CD4-positive, alpha-beta memory T cell (primary cell): ENCODE measurements at regions not wholly inside any gene's neighbourhood (a gene's known extent, or its start where the extent isn't known, plus 50 kb on each side); places are given as distances from the start of the nearest gene placed in this dataset.

Experiments used
- CTCF ChIA-PET: fragments of 350-600 bp; sonication (Branson Sonifier 250); formaldehyde crosslinking; loops from one replicate; lab custom pipeline; 2021; ENCODE audit warnings: inconsistent platforms; ENCODE audit not compliant: partially characterized antibody; lab: Charles Lee
- POLR2A ChIA-PET: fragments of 350-600 bp; sonication (Branson Sonifier 250); formaldehyde crosslinking; loops from one replicate; lab custom pipeline; 2021; ENCODE audit not compliant: partially characterized antibody; lab: Charles Lee
- DNase-seq, 5 donors: peaks; one replicate each; pipeline versions ENCODE4 v3.0.0 to v3.0.0-alpha.2; 2020 to 2022; ENCODE audit warnings: mixed read lengths in 1 of 5
- H3K27ac ChIP-seq: one replicate; pipeline ENCODE4 v1.7.0; 2013; ENCODE audit warnings: low read depth, low read length
- H3K27me3 ChIP-seq: 2 replicates; pipeline ENCODE4 v1.7.0; 2013; ENCODE audit warnings: mild to moderate bottlenecking, low read length, moderate library complexity; ENCODE audit not compliant: insufficient read depth
- H3K36me3 ChIP-seq: 2 replicates; pipeline ENCODE4 v1.7.0; 2013; ENCODE audit warnings: mild to moderate bottlenecking, low read length, moderate library complexity; ENCODE audit not compliant: insufficient read depth
- H3K4me1 ChIP-seq: 2 replicates; pipeline ENCODE4 v1.7.0; 2013; ENCODE audit warnings: mild to moderate bottlenecking, low read length, moderate library complexity; ENCODE audit not compliant: insufficient read depth
- H3K4me3 ChIP-seq, 2 donors: one replicate each; pipeline ENCODE4 v1.7.0; 2013; ENCODE audit warnings: low read length in 2 of 2, mild to moderate bottlenecking in 1 of 2
- H3K9me3 ChIP-seq, 2 donors: one replicate each; pipeline ENCODE4 v1.7.0; 2013; ENCODE audit warnings: low read length in 2 of 2, control low read depth in 1 of 2; ENCODE audit not compliant: control insufficient read depth in 1 of 2
- H3K27ac Mint-ChIP-seq, 7 donors: one replicate each; pipeline ENCODE4 v1.8.0; 2020 to 2021; ENCODE audit warnings: mixed read lengths in 7 of 7, mild to moderate bottlenecking in 6 of 7, inconsistent platforms in 3 of 7, moderate library complexity in 3 of 7
- H3K27me3 Mint-ChIP-seq, 2 donors: one replicate each; pipeline ENCODE4 v1.8.0; 2020 to 2021; ENCODE audit warnings: mixed read lengths in 2 of 2
- H3K36me3 Mint-ChIP-seq, 2 donors: one replicate each; pipeline ENCODE4 v1.8.0; 2020 to 2021; ENCODE audit warnings: mixed read lengths in 2 of 2, inconsistent platforms in 1 of 2, mild to moderate bottlenecking in 1 of 2
- H3K4me1 Mint-ChIP-seq, 4 donors: one replicate each; pipeline ENCODE4 v1.8.0; 2020 to 2021; ENCODE audit warnings: mixed read lengths in 4 of 4, mild to moderate bottlenecking in 1 of 4
- H3K4me3 Mint-ChIP-seq, 8 donors: one replicate each; pipeline ENCODE4 v1.8.0; 2020 to 2021; ENCODE audit warnings: mixed read lengths in 8 of 8, mild to moderate bottlenecking in 7 of 8, moderate library complexity in 6 of 8, inconsistent platforms in 3 of 8
- H3K9me3 Mint-ChIP-seq, 8 donors: one replicate each; pipeline ENCODE4 v1.8.0; 2020 to 2021; ENCODE audit warnings: mixed read lengths in 8 of 8, mild to moderate bottlenecking in 5 of 8, inconsistent platforms in 3 of 8, moderate library complexity in 1 of 8
- intact Hi-C: fragments of 100-400 bp; cut with micrococcal nuclease; formaldehyde crosslinking; loops from one replicate; pipeline ENCODE4 v1.15.1; 2023

- no peak overlapping the region for H3K27ac ChIP-seq
- ChIA-PET CTCF (no interaction called here), POLR2A (no interaction called here)
- no peaks in the 10 kb centered on the region for H3K36me3 Mint-ChIP-seq
- DNase-seq, result no peak
- H3K27me3 ChIP-seq, result no peaks in the 10 kb centered on the region
- H3K4me3 Mint-ChIP-seq, result no peak overlapping the region
- no peak overlapping the region for H3K4me3 ChIP-seq
- H3K9me3 ChIP-seq, result no peaks in the 10 kb centered on the region
- H3K36me3 ChIP-seq, result no peaks in the 10 kb centered on the region
- no peaks in the 10 kb centered on the region for H3K4me1 Mint-ChIP-seq
- no peaks in the 10 kb centered on the region for H3K4me1 ChIP-seq
- peaks cover 0 to 4% (median 0%) of the 10 kb centered on the region in 8 donors for H3K9me3 Mint-ChIP-seq
- no peak overlapping the region for H3K27ac Mint-ChIP-seq
- H3K27me3 Mint-ChIP-seq, result peaks cover 8 to 13% of the 10 kb centered on the region in 2 donors
- intact Hi-C loops, result no loop called here
Observed at GRCh38 chr11:8323161-8323935, 59.7 kb upstream of the LMO1 start.

DNA sequence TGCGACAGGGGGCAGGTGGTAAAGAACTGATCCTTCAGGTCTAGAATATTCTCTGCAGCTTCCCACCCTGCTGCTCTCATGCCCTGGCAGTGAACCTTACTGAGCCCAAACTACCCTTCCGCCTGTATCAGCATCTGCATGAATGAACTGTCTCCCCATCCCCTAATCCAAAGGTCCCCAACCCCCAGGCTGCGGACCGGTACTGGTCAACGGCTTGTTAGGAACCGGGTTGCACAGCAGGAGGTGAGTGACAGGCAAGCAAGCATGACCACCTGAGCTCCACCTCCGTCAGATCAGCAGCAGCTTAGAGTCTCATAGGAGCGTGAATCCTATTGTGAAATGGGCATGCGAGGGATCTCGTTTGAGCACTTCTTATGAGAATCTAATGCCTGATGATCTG, 58.2 kb upstream of the LMO1 start:
- CTCF ChIA-PET, result no interaction called here
- Histone ChIP-seq H3K4me1 (no peaks in the 10 kb centered on the region), H3K27ac (no peak overlapping the region), H3K36me3 (no peaks in the 10 kb centered on the region), H3K4me3 (no peak overlapping the region), H3K27me3 (no peaks in the 10 kb centered on the region), H3K9me3 (no peaks in the 10 kb centered on the region)
- Mint-ChIP-seq H3K4me1 (no peaks in the 10 kb centered on the region), H3K36me3 (no peaks in the 10 kb centered on the region), H3K9me3 (peaks cover 0 to 6% (median 0%) of the 10 kb centered on the region in 8 donors), H3K4me3 (no peak overlapping the region), H3K27me3 (peaks cover 8 to 13% of the 10 kb centered on the region in 2 donors), H3K27ac (no peak overlapping the region)
- no peak for DNase-seq
- intact Hi-C loops, result no loop called here
- POLR2A ChIA-PET, result no interaction called here

DNA sequence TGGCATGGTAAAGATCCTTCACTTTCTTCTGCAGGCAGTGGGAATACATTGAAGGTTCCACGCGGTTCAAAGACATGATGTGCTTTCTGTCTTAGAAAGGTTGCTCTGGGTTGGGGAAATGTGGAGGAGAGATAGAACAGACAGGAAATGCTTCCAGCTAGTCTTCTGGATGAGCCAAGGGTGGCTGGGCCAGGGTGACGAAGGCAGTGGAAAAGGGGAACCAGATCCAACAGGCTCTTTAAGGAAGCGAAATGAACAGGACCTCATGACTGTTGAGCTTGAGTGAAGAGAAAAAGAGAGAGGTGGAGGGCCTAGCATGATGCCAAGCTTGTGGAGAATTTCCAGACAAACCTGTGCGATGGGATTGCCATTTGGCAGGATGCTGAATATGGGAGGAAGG, 56.4 kb upstream of the LMO1 start:
- Mint-ChIP-seq H3K9me3 (peaks cover 0 to 6% (median 0%) of the 10 kb centered on the region in 8 donors), H3K27ac (no peak overlapping the region), H3K4me3 (no peak overlapping the region), H3K27me3 (peaks cover 8 to 9% of the 10 kb centered on the region in 2 donors), H3K36me3 (no peaks in the 10 kb centered on the region), H3K4me1 (no peaks in the 10 kb centered on the region)
- Histone ChIP-seq H3K27me3 (no peaks in the 10 kb centered on the region), H3K4me1 (no peaks in the 10 kb centered on the region), H3K4me3 (no peak overlapping the region), H3K27ac (no peak overlapping the region), H3K36me3 (no peaks in the 10 kb centered on the region), H3K9me3 (no peaks in the 10 kb centered on the region)
- intact Hi-C loops, result no loop called here
- ChIA-PET CTCF (no interaction called here), POLR2A (no interaction called here)
- DNase-seq, result no peak

DNA sequence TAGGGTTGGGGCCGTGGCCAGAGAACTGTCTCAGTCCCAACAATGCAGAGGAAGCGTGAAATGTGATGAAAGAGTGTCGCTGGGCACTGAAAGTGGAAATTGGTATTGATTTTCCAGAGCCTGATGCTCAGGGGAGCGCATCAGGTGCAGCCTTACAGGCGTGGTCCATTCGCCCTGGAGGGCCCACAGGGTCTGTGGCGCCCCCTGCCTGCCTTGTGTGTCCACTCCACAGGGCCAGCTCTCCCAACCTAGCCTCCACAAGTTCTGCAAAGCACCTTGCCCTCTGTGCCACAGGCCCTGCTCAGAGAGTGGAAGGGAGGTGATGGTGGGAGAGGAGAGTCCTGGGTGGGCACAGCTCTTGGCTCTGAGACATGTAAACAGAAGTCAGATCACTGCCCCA, 54.9 kb upstream of the LMO1 start:
- Mint-ChIP-seq H3K27ac (no peak overlapping the region), H3K4me3 (no peak overlapping the region), H3K36me3 (no peaks in the 10 kb centered on the region), H3K27me3 (peaks cover 8 to 9% of the 10 kb centered on the region in 2 donors), H3K9me3 (peaks cover 0 to 6% (median 0%) of the 10 kb centered on the region in 8 donors), H3K4me1 (no peaks in the 10 kb centered on the region)
- intact Hi-C loops, result no loop called here
- DNase-seq, result no peak
- ChIA-PET CTCF (interaction anchor here (1.6 kb wide), 1 partner anchor 9 kb away, joined by 5 read pairs; no protein-coding TSS in a partner anchor), POLR2A (no interaction called here)
- no peaks in the 10 kb centered on the region for H3K9me3 ChIP-seq
- H3K4me3 ChIP-seq, result no peak overlapping the region
- H3K27ac ChIP-seq, result no peak overlapping the region
- H3K4me1 ChIP-seq, result no peaks in the 10 kb centered on the region
- H3K27me3 ChIP-seq, result no peaks in the 10 kb centered on the region
- no peaks in the 10 kb centered on the region for H3K36me3 ChIP-seq

GRCh38 chr11:8317159-8317558, 53.5 kb upstream of the LMO1 start:
- H3K36me3 Mint-ChIP-seq, result no peaks in the 10 kb centered on the region
- no peaks in the 10 kb centered on the region for H3K27me3 ChIP-seq
- H3K9me3 Mint-ChIP-seq, result peaks cover 0 to 6% (median 0%) of the 10 kb centered on the region in 8 donors
- H3K4me3 Mint-ChIP-seq, result no peak overlapping the region
- no peak overlapping the region for H3K27ac Mint-ChIP-seq
- no peaks in the 10 kb centered on the region for H3K36me3 ChIP-seq
- intact Hi-C loops, result no loop called here
- H3K4me3 ChIP-seq, result no peak overlapping the region
- H3K27ac ChIP-seq, result no peak overlapping the region
- ChIA-PET POLR2A (no interaction called here), CTCF (no interaction called here)
- DNase-seq, result no peak
- H3K9me3 ChIP-seq, result no peaks in the 10 kb centered on the region
- no peaks in the 10 kb centered on the region for H3K4me1 Mint-ChIP-seq
- H3K4me1 ChIP-seq, result no peaks in the 10 kb centered on the region
- H3K27me3 Mint-ChIP-seq, result peaks cover 5 to 6% of the 10 kb centered on the region in 2 donors

DNA sequence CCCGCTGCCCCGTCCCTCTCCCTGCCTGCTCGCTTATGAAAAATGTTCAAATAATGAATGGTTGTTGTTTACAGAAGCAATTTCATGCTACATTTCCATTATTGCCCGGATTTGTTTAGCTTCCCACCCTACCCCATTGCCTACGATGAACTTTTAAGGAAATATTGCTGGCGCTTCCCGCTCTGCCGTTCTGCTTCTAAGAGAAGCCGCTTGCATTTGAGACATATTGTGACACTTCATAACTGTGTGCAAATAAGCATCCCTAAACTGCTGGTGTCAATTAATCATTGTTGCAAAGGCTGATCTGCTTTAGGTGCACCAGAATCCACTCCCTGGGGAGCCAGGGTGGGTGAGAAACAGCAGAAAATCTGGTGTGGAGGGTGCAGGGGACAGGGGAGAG, 52.3 kb upstream of the LMO1 start:
- H3K27ac Mint-ChIP-seq, result no peak overlapping the region
- no peaks in the 10 kb centered on the region for H3K36me3 Mint-ChIP-seq
- no peak overlapping the region for H3K4me3 Mint-ChIP-seq
- POLR2A ChIA-PET, result no interaction called here
- H3K4me3 ChIP-seq, result no peak overlapping the region
- peaks cover 5 to 6% of the 10 kb centered on the region in 2 donors for H3K27me3 Mint-ChIP-seq
- intact Hi-C loops, result no loop called here
- no peak overlapping the region for H3K27ac ChIP-seq
- H3K27me3 ChIP-seq, result no peaks in the 10 kb centered on the region
- DNase-seq, result no peak
- no peaks in the 10 kb centered on the region for H3K4me1 ChIP-seq
- H3K4me1 Mint-ChIP-seq, result no peaks in the 10 kb centered on the region
- H3K9me3 Mint-ChIP-seq, result peaks cover 0 to 7% (median 0%) of the 10 kb centered on the region in 8 donors
- H3K36me3 ChIP-seq, result no peaks in the 10 kb centered on the region
- CTCF ChIA-PET, result no interaction called here
- H3K9me3 ChIP-seq, result no peaks in the 10 kb centered on the region

GRCh38 chr11:8315463-8315862, 51.8 kb upstream of the LMO1 start:
- ChIA-PET CTCF (no interaction called here), POLR2A (no interaction called here)
- H3K4me3 Mint-ChIP-seq, result no peak overlapping the region
- H3K27me3 Mint-ChIP-seq, result peaks cover 5 to 6% of the 10 kb centered on the region in 2 donors
- no peaks in the 10 kb centered on the region for H3K36me3 ChIP-seq
- H3K27me3 ChIP-seq, result no peaks in the 10 kb centered on the region
- H3K36me3 Mint-ChIP-seq, result no peaks in the 10 kb centered on the region
- intact Hi-C loops, result no loop called here
- DNase-seq, result no peak
- H3K9me3 Mint-ChIP-seq, result peaks cover 0 to 7% (median 0%) of the 10 kb centered on the region in 8 donors
- no peak overlapping the region for H3K4me3 ChIP-seq
- no peaks in the 10 kb centered on the region for H3K4me1 Mint-ChIP-seq
- H3K27ac ChIP-seq, result no peak overlapping the region
- H3K27ac Mint-ChIP-seq, result no peak overlapping the region
- H3K4me1 ChIP-seq, result no peaks in the 10 kb centered on the region
- no peaks in the 10 kb centered on the region for H3K9me3 ChIP-seq
